ENCODE measurements at regions not wholly inside any gene's neighbourhood (a gene's known extent, or its start where the extent isn't known, plus 50 kb on each side); places are given as distances from the start of the nearest gene placed in this dataset.
"Not testable (repeated sequence)": the region's sequence is repeated elsewhere in the genome, so short reads cannot be mapped to it uniquely, and the experiment has no call there.

- no peak for DNase-seq
These were observed 365.2 kb downstream of the PAX1 start for GRCh38 chr20:22070610-22071058.

DNA sequence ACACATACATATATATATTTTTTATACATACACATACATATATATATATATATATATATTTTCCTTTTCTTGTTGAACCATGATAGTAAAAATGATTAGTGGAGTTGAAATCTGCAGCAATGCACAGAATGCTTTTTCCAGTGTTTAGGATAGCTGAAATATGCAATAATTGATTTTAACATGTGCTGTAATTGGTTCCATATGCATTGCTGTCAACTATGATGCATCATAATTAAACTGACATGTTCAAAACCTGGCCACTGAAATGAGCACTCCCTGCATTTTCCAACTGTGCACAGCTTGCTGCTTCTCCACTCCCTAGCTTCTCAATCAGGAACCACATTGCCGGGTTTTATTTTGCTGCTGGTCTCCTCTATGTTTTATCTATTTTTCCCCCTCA is 358.3 kb downstream of the PAX1 start:
- no peak for DNase-seq
- ATAC-seq: no peak

More at GRCh38 chr20:22070610-22071058, 365.2 kb downstream of the PAX1 start:
- no peak for ATAC-seq

DNA sequence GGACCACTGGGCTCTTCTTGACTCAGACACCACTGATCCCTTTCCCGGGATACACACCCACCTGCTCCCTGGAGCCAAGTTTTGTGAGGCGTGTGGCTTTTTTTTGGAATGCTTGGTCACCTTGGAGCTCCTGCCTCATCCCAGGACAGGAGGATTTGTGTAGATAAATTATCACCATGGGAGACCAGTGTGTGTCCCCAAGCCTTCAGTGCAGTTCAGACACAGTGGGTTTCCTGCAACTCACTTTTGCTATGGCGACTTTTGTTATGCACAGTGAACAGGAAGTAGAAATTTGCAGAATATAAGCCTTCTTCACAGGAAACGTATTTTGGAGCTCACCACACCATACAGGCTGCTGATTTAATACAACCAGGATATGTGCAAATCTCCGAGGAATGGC is 357.4 kb downstream of the PAX1 start:
- DNase-seq (no peak), ATAC-seq (no peak)

DNA sequence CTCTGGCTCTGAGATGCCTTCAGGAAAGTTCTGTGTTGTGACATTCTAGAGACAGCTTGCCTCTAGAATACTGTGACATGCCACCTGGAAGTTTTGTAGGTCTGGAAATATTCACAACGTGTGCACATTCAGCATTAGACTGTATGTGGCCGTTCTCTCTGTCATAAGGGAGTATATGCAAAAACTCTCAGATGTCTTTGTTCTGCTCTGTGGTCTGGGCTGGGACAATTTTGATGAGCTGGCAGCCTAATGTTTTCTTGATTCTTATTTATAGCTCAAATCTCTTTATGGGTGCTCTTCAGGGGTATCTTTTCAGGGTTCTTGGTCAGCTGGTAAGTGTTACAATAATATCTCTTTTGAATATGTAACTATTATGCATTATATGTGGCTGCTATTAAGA is 355.1 kb downstream of the PAX1 start:
- ATAC-seq (no peak), DNase-seq (no peak)

- ATAC-seq: no peak
- no peak for DNase-seq
These were observed 353.3 kb downstream of the PAX1 start for GRCh38 chr20:22058746-22059145.

DNA sequence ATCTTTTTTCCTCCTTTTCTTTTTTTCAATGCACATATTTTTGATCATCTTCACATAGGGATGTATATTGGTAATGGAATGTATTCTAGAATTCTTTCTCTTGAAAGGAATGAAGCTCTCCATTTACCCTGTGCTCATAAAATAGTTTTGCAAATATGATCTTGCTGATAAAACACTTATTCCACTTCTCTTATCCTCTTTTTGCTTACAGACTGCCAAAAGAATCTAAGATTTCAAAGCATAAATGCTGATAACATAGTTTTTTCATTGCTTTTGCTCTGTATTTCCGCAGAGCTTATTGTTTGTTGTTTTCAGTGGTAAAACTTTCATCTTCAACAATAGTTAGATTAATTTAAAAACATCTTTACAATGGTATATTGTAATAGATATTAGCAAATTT is 350.5 kb downstream of the PAX1 start:
- ATAC-seq (no peak), DNase-seq (no peak)

DNA sequence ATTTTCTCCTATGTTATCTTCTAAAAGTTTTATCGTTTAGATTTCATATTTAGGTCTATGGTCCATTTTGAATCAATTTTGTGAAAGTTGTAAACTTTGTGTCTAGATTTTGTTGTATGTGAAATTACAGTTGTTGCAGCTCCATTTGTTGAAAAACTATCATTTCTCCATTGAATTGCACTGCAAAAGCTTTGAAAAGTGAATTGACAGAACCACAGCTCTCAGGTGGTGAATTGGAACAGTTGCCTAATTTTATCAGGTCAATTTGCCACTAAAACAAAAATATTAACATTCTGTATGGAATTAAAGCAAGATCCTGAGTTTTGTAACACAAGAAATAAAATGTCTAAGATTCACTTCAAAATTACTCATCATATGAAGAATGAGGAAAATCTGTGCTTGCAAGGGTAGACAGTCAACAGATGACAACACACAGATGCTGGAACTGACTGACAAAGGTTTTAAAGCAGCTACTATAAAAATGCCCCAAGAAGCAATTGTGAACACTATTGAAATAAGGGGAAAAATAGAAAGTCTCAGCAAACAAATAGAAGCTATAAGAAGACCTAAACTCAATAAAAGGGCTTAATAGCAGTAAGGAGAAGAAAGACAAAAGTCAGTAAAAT is 346.7 kb downstream of the PAX1 start:
- ATAC-seq (no peak), DNase-seq (no peak)

DNA sequence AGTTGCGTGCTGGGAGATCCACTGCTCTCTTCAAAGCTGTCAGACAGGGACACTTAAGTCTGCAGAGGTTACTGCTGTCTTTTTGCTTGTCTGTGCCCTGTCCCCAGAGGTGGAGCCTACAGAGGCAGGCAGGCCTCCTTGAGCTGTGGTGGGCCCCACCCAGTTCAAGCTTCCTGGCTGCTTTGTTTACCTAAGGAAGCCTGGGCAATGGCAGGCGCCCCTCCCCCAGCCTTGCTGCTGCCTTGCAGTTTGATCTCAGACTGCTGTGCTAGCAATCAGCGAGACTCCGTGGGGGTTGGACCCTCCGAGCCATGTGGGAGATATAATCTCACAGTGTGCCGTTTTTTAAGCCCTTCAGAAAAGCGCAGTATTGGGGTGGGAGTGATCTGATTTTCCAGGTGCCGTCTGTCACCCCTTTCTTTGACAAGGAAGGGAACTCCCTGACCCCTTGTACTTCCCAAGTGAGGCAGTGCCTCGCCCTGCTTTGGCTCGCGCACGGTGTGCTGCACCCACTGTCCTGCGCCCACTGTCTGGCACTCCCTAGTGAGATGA is 340.6 kb downstream of the PAX1 start:
- not testable (repeated sequence) for DNase-seq

GRCh38 chr20:22027423-22027822 is 322.0 kb downstream of the PAX1 start:
- DNase-seq: no peak
- no peak for ATAC-seq

More for the DNA sequence above, 340.6 kb downstream of the PAX1 start:
- ATAC-seq: not testable (repeated sequence)

- ATAC-seq (no peak), DNase-seq (no peak)
These were observed 314.7 kb downstream of the PAX1 start for GRCh38 chr20:22020201-22020600.

DNA sequence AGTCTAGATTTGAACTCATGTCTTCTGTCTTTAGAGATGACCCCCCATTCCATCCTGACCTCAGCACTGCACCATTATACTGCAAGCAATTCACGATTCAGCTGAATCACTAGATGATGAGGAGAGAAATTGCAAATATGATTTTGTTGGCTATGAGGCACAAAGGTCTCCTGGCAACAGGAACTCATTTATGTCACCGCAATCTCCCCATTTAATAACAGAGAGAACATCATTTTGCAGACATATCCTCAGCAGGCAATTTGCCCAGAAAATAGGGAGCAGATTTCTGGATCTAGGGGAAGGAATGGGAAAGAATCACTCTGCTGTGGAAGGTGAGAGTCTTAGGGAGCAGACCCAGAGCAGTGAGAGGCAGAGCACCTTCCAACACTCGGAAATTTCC is 303.0 kb downstream of the PAX1 start:
- ATAC-seq (no peak), DNase-seq (no peak)

DNA sequence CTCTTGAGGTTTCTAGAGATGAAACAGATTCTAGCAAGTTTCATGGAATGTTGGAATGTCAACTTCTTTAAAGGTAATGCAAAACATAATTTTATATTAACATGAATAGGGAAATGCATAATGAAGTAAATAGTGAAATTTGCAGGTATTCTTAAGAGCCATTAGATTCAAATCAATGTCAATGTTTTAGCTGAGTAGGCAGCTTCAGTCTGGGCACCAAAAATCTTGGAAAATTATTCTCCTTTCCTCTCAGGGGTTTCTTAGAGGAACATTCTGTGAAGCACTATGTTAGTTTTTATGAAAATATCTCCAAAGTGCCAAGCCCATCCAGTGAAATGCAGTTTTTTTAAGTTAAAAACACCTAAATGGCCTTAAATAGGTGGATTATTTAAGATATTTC is 300.8 kb downstream of the PAX1 start:
- ATAC-seq (no peak), DNase-seq (no peak)

DNA sequence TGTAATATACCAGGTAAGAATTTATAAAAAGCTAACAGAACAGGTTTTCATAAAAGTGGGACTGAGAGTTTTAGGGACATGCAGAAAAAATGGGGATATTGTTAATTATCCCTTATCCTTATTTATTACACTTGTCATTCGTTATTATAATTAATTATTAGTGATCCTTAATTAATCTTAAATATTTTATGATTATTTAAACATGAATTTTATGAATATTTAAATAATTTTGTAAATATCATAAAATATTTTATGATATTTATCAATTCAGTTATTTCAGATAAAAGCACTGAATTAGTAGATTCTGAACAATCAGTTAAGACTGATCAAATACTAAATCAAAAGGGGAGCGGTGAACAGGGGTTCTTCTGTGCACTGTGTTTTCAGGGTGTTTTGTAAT is 300.1 kb downstream of the PAX1 start:
- DNase-seq: no peak
- no peak for ATAC-seq

DNA sequence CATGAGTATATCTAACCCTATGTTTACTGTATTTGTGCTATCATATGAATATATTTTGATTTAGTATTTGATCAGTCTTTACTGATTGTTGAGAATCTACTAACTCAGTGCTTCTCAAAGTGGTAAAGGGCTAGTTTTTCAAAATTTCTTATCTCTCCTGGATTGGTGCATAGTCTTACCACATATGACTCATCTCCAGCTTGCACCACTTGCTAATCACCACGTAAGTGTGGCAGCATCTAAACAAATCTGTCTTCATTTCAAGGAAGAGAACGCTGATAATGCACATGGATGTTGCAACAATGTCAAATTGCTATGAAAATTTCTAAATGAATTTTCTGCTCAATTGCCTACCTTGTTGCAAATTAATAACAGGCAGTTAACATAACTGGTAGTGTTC is 299.5 kb downstream of the PAX1 start:
- no peak for DNase-seq

GRCh38 chr20:22003680-22004079 is 298.2 kb downstream of the PAX1 start:
- no peak for ATAC-seq
- no peak for DNase-seq

More for the DNA sequence above, 299.5 kb downstream of the PAX1 start:
- no peak for ATAC-seq

DNA sequence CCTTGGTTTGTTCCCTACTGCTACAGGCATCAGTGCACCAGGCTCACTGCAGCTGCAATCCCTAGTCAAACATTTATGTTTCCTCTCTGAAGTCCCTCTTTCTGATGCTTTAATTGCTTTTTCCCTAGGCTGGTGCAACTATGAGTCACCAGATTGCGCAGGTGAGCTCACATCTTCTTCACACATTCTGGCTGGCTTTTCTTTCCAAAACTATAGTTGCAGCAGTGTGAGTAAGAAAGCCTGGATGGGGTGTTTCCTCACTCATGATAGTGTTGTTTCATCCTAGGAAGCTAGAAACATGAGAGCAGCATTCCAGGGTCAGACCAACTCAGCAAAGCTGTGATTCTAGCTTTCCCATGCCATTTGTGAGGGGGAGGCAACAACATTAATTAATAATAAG is 296.4 kb downstream of the PAX1 start:
- DNase-seq (no peak), ATAC-seq (no peak)

DNA sequence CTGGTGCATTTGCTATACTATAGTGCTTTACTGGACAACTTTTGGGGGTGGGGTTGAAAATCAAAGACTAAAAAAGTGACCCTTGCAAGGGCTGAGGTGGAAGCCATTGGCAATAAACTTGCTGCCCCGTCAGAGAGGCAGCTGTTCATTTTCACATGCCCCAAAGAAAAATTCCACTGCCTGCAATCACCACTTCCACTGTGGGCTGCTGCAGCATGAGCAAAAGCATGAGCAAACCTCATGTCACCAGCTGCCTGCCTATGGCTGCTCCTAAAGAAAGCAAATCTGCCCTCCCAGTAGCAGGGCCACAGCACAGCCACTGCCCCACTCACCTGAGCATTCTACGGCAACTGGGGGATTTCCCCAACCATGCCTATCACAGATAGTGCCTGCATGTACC is 290.0 kb downstream of the PAX1 start:
- no peak for ATAC-seq
- DNase-seq: no peak

DNA sequence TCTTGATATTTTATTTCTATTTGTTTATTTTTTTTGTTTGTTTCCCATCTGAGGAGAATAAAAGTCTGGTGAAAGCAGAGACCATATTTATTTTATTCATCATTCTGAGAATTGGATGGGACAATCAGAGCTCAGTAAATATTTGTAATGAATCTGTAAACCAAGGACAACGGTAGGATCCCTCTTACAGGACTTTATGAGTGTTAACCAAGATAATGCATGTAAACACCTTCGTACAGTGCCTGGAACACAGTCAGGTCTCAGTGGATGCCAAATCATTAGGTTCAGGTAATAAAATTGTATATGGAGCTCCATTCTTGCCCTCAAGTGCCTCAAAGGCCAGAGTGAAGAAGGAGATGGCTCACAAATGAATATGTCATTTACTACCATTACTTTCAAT is 288.7 kb downstream of the PAX1 start:
- no peak for DNase-seq
- ATAC-seq: no peak

DNA sequence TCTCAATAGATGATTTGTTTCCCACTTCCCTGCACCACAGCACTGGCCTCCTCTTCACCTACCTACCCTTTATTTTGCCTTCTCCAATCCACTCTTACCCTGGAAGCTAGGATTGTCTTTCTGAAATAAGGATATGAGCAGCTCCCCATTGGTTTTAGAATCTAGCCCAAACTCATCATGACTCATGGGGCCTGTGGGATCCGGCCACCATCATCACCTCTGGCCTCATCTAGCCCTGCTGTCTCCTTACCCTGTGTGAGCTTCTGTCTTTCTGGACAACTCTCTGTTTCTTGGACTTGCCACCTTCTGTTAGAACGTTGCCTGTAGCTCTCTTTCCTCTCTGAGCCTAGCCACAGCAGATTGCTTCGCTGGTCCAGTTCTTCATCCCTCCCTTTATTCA is 277.1 kb downstream of the PAX1 start:
- DNase-seq (no peak), ATAC-seq (no peak)

- DNase-seq: no peak
These were observed 276.3 kb downstream of the PAX1 start for GRCh38 chr20:21981597-21982344.

DNA sequence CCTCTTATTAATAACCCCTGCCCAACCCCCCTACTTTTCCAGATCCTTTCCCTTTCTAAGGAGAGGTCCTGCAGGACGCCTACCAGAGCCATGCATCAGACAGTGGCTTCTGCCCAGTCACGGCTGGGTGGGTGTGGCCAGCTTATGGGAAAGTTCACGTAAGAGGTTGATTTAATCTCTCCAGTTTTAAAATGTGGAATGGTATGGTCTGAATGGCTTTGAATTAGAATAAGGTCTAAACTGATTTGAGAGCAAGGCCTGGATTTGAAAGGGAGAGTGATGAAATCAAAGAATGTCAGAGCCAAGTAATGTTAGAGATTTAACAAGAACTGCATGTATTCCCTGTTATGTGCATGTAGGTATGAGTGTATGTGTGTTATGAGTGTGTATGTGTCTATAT is 275.7 kb downstream of the PAX1 start:
- ATAC-seq (no peak), DNase-seq (no peak)

More at GRCh38 chr20:21981597-21982344, 276.3 kb downstream of the PAX1 start:
- no peak for ATAC-seq

GRCh38 chr20:21971436-21971835 is 266.0 kb downstream of the PAX1 start:
- ATAC-seq: no peak

DNA sequence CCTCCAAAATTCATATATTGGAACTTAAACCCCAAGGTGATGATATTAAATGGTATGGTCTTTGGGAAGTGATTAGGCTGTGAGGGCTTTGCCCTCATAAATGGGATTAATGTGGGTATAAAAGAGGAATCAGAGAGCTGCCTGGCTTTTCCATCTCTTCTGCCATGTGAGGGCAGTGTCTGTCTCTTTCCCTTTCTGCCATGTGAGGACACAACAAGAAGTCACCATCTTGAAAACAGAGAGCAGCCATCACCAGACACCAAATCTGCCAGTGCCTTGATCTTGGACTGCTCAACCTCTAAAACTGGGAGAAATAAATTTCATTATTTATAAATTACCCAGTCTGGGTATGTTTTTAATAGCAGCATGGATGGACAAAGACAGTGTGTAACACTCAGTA is 263.0 kb downstream of the PAX1 start:
- DNase-seq: no peak
- ATAC-seq: no peak

More at GRCh38 chr20:21971436-21971835, 266.0 kb downstream of the PAX1 start:
- DNase-seq: no peak

- DNase-seq: no peak
- no peak for ATAC-seq
These were observed 262.0 kb downstream of the PAX1 start for GRCh38 chr20:21967481-21967880.
